WTC11 (cell line): ENCODE measurements at regions not wholly inside any gene's neighbourhood (a gene's known extent, or its start where the extent isn't known, plus 50 kb on each side); places are given as distances from the start of the nearest gene placed in this dataset.

Experiments used
- ATF3 ChIP-seq: sonication (generic); formaldehyde crosslinking; conservative IDR thresholded peaks from 2 replicates; pipeline ENCODE4 v1.8.1; 2022; ENCODE audit warnings: mild to moderate bottlenecking, missing genetic modification reagents
- CTCF ChIP-seq: fragments of 200-600 bp; IDR thresholded peaks from 2 replicates; pipeline ENCODE4 v1.8.0; 2022; ENCODE audit warnings: antibody characterized with exemption
- HMGXB4 ChIP-seq: sonication (generic); formaldehyde crosslinking; IDR thresholded peaks from 2 replicates; pipeline ENCODE4 v1.8.1; 2023; ENCODE audit warnings: mild to moderate bottlenecking, moderate library complexity, missing genetic modification reagents
- NFYB ChIP-seq: sonication (generic); formaldehyde crosslinking; conservative IDR thresholded peaks from 2 replicates; pipeline ENCODE4 v1.8.0; 2022; ENCODE audit warnings: low read depth, missing genetic modification reagents
- NR2C2 ChIP-seq: sonication (generic); formaldehyde crosslinking; IDR thresholded peaks from 2 replicates; pipeline ENCODE4 v1.8.0; 2022; ENCODE audit warnings: mild to moderate bottlenecking, missing genetic modification reagents
- PRDM15 ChIP-seq: sonication (generic); formaldehyde crosslinking; IDR thresholded peaks from 2 replicates; pipeline ENCODE4 v1.8.0; 2022; ENCODE audit warnings: missing genetic modification reagents
- TCF7 ChIP-seq: sonication (generic); formaldehyde crosslinking; IDR thresholded peaks from 2 replicates; pipeline ENCODE4 v1.8.0; 2022; ENCODE audit warnings: mild to moderate bottlenecking, low read depth, missing genetic modification reagents, moderate library complexity
- USF1 ChIP-seq: sonication (generic); formaldehyde crosslinking; IDR thresholded peaks from 2 replicates; pipeline ENCODE4 v1.8.0; 2022; ENCODE audit warnings: mild to moderate bottlenecking, missing genetic modification reagents
- ZNF416 ChIP-seq: fragments of 250-450 bp; sonication (Bioruptor Pico); IDR thresholded peaks from 2 replicates; pipeline ENCODE4 v1.9.0; 2021; ENCODE audit warnings: mild to moderate bottlenecking, inconsistent platforms

GRCh38 chr3:18609187-18609586, 184.0 kb upstream of the SATB1 start:
- TF ChIP-seq ZNF416 = no peak
- TF ChIP-seq USF1 = no peak
- TF ChIP-seq CTCF = no peak
- no peak for TF ChIP-seq ATF3 (CRISPR knock-in tag)
- TF ChIP-seq HMGXB4 = no peak
- TF ChIP-seq TCF7 = no peak
- no peak for TF ChIP-seq NR2C2 (CRISPR knock-in tag)
- no peak for TF ChIP-seq NFYB
- TF ChIP-seq PRDM15 (CRISPR knock-in tag) = no peak
